Skin epidermis (tissue), 12 donors: ENCODE measurements at regions not wholly inside any gene's neighbourhood (a gene's known extent, or its start where the extent isn't known, plus 50 kb on each side); places are given as distances from the start of the nearest gene placed in this dataset.

Experiments used
- H3K27ac ChIP-seq, 21 experiments: fragments of 200-600 bp; sonication (generic) in 11 of 21; one replicate each; pipeline ENCODE4 v1.5.0; 2020; ENCODE audit warnings: mild to moderate bottlenecking in 3 of 21, inconsistent platforms in 2 of 21, moderate library complexity in 2 of 21
- H3K4me3 ChIP-seq, 7 experiments: fragments of 200-600 bp; sonication (generic) in 2 of 7; one replicate each; pipeline ENCODE4 v1.5.0; 2020; ENCODE audit warnings: inconsistent platforms in 2 of 7, mild to moderate bottlenecking in 2 of 7, moderate library complexity in 1 of 7

GRCh38 chr12:75974323-75975187 lies 57.0 kb downstream of the PHLDA1 start:
- Histone ChIP-seq H3K4me3 (no peak overlapping the region), H3K27ac (peak overlapping the region in 3 of 21 experiments; percentile 15 to 23 (median 16))

- no peak overlapping the region for H3K4me3 ChIP-seq
- H3K27ac ChIP-seq, result no peak overlapping the region
Observed at GRCh38 chr12:75971253-75971652, 60.3 kb downstream of the PHLDA1 start.

- Histone ChIP-seq H3K4me3 (no peak overlapping the region), H3K27ac (peak overlapping the region in 1 of 21 experiments; percentile 14)
Observed at GRCh38 chr12:75970310-75970709, 61.3 kb downstream of the PHLDA1 start.

- Histone ChIP-seq H3K4me3 (no peak overlapping the region), H3K27ac (peak overlapping the region in 1 of 21 experiments; percentile 14)
Observed at GRCh38 chr12:75969768-75970167, 61.8 kb downstream of the PHLDA1 start.

GRCh38 chr12:75965661-75966060 lies 65.9 kb downstream of the PHLDA1 start:
- Histone ChIP-seq H3K4me3 (no peak overlapping the region), H3K27ac (no peak overlapping the region)

GRCh38 chr12:75964150-75964549 lies 67.4 kb downstream of the PHLDA1 start:
- Histone ChIP-seq H3K27ac (no peak overlapping the region), H3K4me3 (no peak overlapping the region)

- H3K4me3 ChIP-seq, result no peak overlapping the region
Observed at GRCh38 chr12:75961878-75962277, 69.7 kb downstream of the PHLDA1 start.

GRCh38 chr12:75960954-75961661 lies 70.5 kb downstream of the PHLDA1 start:
- no peak overlapping the region for H3K4me3 ChIP-seq
- H3K27ac ChIP-seq, result no peak overlapping the region

More at GRCh38 chr12:75961878-75962277, 69.7 kb downstream of the PHLDA1 start:
- no peak overlapping the region for H3K27ac ChIP-seq

- Histone ChIP-seq H3K27ac (no peak overlapping the region), H3K4me3 (no peak overlapping the region)
Observed at GRCh38 chr12:75960086-75960910, 71.3 kb downstream of the PHLDA1 start.

GRCh38 chr12:75959506-75959905 lies 72.1 kb downstream of the PHLDA1 start:
- no peak overlapping the region for H3K4me3 ChIP-seq
- H3K27ac ChIP-seq, result peak overlapping the region in 2 of 21 experiments; percentile 4 to 71

- no peak overlapping the region for H3K4me3 ChIP-seq
- H3K27ac ChIP-seq, result peak overlapping the region in 3 of 21 experiments; percentile 4 to 71 (median 15)
Observed at GRCh38 chr12:75959060-75959459, 72.5 kb downstream of the PHLDA1 start.

- Histone ChIP-seq H3K27ac (no peak overlapping the region), H3K4me3 (no peak overlapping the region)
Observed at GRCh38 chr12:75955251-75955650, 76.3 kb downstream of the PHLDA1 start.

- no peak overlapping the region for H3K4me3 ChIP-seq
- peak overlapping the region in 1 of 21 experiments; percentile 12 for H3K27ac ChIP-seq
Observed at GRCh38 chr12:75954749-75955148, 76.8 kb downstream of the PHLDA1 start.

GRCh38 chr12:75954041-75954440 lies 77.5 kb downstream of the PHLDA1 start:
- Histone ChIP-seq H3K27ac (peak overlapping the region in 10 of 21 experiments; percentile 8 to 71 (median 53)), H3K4me3 (no peak overlapping the region)

GRCh38 chr12:75953312-75953906 lies 78.2 kb downstream of the PHLDA1 start:
- H3K4me3 ChIP-seq, result no peak overlapping the region
- H3K27ac ChIP-seq, result peak overlapping the region in 15 of 21 experiments; percentile 8 to 72 (median 52)

- Histone ChIP-seq H3K4me3 (no peak overlapping the region), H3K27ac (peak overlapping the region in 1 of 21 experiments; percentile 59)
Observed at GRCh38 chr12:75951399-75952278, 79.9 kb downstream of the PHLDA1 start.

- no peak overlapping the region for H3K27ac ChIP-seq
- no peak overlapping the region for H3K4me3 ChIP-seq
Observed at GRCh38 chr12:75947156-75947723, 84.3 kb downstream of the PHLDA1 start.

GRCh38 chr12:75945581-75945980 lies 86.0 kb downstream of the PHLDA1 start:
- Histone ChIP-seq H3K4me3 (no peak overlapping the region), H3K27ac (peak overlapping the region in 2 of 21 experiments; percentile 61 to 72)
